ENCODE measurements at regions not wholly inside any gene's neighbourhood (a gene's known extent, or its start where the extent isn't known, plus 50 kb on each side); places are given as distances from the start of the nearest gene placed in this dataset.

DNA sequence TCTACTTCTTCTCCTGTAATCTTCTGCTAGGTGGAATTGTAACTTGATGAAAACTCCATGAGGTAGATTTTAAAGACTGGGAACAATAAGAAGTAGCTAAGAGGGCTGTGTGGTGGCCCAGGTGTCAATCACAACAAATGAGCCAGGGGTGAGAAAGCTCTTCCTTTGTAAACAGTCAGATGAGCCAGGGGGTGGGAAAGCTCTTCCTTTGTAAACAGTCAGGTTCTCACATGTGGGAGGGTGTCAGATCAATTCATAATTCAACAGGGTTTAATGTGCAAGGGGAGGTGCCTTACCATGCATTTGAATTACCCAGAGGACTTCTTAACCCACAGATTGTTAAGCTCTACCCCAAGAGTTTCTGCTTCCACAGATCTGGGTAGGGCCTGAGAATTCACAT lies 312.4 kb upstream of the AUTS2 start:
- Histone ChIP-seq H3K4me1 (ENCODE audit: control insufficient read depth in 2 of 3, insufficient read depth in 2 of 3, low read depth in 1 of 3, low read length in 3 of 3) (no peaks in the 10 kb centered on the region), H3K36me3 (ENCODE audit: control insufficient read depth in 2 of 3, insufficient read depth in 3 of 3, low read length in 3 of 3) (no peaks in the 10 kb centered on the region), H3K9ac (ENCODE audit: low read length in 3 of 3) (no peak overlapping the region), H3K9me3 (ENCODE audit: control insufficient read depth in 2 of 3, insufficient read depth in 1 of 3, low read length in 3 of 3) (no peaks in the 10 kb centered on the region), H3K27ac (ENCODE audit: low read depth in 2 of 2, low read length in 2 of 2) (no peak overlapping the region), H3K27me3 (ENCODE audit: control insufficient read depth, insufficient read depth, low read length) (no peaks in the 10 kb centered on the region), H3K4me3 (ENCODE audit: low read length in 3 of 3) (no peak overlapping the region)
- peak in 2 of 5 donors; percentile 57 to 62 for DNase-seq
- no peak for FAIRE-seq
- intact Hi-C loops (cut with DNase I) = no loop called here
- TF ChIP-seq, protein P1, sequence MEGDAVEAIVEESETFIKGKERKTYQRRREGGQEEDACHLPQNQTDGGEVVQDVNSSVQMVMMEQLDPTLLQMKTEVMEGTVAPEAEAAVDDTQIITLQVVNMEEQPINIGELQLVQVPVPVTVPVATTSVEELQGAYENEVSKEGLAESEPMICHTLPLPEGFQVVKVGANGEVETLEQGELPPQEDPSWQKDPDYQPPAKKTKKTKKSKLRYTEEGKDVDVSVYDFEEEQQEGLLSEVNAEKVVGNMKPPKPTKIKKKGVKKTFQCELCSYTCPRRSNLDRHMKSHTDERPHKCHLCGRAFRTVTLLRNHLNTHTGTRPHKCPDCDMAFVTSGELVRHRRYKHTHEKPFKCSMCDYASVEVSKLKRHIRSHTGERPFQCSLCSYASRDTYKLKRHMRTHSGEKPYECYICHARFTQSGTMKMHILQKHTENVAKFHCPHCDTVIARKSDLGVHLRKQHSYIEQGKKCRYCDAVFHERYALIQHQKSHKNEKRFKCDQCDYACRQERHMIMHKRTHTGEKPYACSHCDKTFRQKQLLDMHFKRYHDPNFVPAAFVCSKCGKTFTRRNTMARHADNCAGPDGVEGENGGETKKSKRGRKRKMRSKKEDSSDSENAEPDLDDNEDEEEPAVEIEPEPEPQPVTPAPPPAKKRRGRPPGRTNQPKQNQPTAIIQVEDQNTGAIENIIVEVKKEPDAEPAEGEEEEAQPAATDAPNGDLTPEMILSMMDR (IDR thresholded peaks at IDR 0.05; ENCODE audit: borderline replicate concordance, extremely low read depth, insufficient read depth) = no peak

DNA sequence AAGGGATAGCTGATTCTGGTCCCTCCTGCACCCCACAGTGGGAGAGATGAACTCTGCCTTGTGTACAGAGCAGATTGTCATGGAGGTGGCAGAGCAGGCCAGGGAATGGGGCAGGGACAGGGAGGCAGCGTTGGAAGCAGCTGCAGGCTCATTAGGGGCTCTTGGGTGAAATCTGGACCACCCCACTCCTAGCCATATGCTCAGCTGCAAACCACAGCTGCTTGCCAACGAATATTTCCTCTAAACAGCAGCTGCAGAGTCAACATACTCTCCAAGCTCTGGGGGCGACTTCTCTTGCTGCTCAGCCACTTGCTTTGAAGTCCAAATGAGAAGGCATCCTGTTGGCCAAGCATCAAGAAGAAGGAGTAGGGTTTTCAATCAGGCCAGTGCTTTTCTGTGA lies 302.3 kb upstream of the AUTS2 start:
- H3K4me1 ChIP-seq (ENCODE audit: control insufficient read depth in 2 of 3, insufficient read depth in 2 of 3, low read depth in 1 of 3, low read length in 3 of 3) = no peaks in the 10 kb centered on the region
- no peaks in the 10 kb centered on the region for H3K36me3 ChIP-seq (ENCODE audit: control insufficient read depth in 2 of 3, insufficient read depth in 3 of 3, low read length in 3 of 3)
- TF ChIP-seq, protein P1 (IDR thresholded peaks at IDR 0.05; ENCODE audit: borderline replicate concordance, extremely low read depth, insufficient read depth) = no peak
- H3K27ac ChIP-seq (ENCODE audit: low read depth in 2 of 2, low read length in 2 of 2) = no peak overlapping the region
- DNase-seq = peak in 1 of 5 donors; percentile 51
- FAIRE-seq = no peak
- no peaks in the 10 kb centered on the region for H3K9me3 ChIP-seq (ENCODE audit: control insufficient read depth in 2 of 3, insufficient read depth in 1 of 3, low read length in 3 of 3)
- no peak overlapping the region for H3K9ac ChIP-seq (ENCODE audit: low read length in 3 of 3)
- no peak overlapping the region for H3K4me3 ChIP-seq (ENCODE audit: low read length in 3 of 3)
- no peaks in the 10 kb centered on the region for H3K27me3 ChIP-seq (ENCODE audit: control insufficient read depth, insufficient read depth, low read length)
- intact Hi-C loops (cut with DNase I) = no loop called here

DNA sequence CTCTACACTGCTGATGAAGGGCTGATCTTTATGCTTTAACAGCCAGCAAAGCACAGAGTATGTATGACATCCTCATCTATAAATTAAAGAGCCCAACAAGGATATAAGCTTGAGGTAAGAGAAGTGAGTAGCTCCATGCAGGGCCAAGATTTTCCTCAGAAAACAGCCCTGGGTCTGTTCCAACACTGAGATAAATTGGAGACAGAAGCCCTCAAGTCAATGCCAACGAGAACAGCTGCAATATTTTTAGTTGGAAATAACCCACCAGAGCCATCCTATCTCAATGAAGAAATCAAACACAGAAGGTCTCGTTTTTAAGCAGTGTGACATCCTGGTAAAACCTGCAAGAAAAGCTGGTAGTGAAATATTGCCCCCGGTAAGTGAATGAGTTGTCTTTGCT lies 297.0 kb upstream of the AUTS2 start:
- Histone ChIP-seq H3K4me3 (ENCODE audit: low read length in 3 of 3) (no peak overlapping the region), H3K9ac (ENCODE audit: low read length in 3 of 3) (no peak overlapping the region), H3K27me3 (ENCODE audit: control insufficient read depth, insufficient read depth, low read length) (no peaks in the 10 kb centered on the region), H3K9me3 (ENCODE audit: control insufficient read depth in 2 of 3, insufficient read depth in 1 of 3, low read length in 3 of 3) (no peaks in the 10 kb centered on the region), H3K27ac (ENCODE audit: low read depth in 2 of 2, low read length in 2 of 2) (no peak overlapping the region), H3K36me3 (ENCODE audit: control insufficient read depth in 2 of 3, insufficient read depth in 3 of 3, low read length in 3 of 3) (no peaks in the 10 kb centered on the region), H3K4me1 (ENCODE audit: control insufficient read depth in 2 of 3, insufficient read depth in 2 of 3, low read depth in 1 of 3, low read length in 3 of 3) (no peaks in the 10 kb centered on the region)
- intact Hi-C loops (cut with DNase I) = no loop called here
- DNase-seq = no peak
- FAIRE-seq = no peak
- TF ChIP-seq, protein P1 (IDR thresholded peaks at IDR 0.05; ENCODE audit: borderline replicate concordance, extremely low read depth, insufficient read depth) = no peak

DNA sequence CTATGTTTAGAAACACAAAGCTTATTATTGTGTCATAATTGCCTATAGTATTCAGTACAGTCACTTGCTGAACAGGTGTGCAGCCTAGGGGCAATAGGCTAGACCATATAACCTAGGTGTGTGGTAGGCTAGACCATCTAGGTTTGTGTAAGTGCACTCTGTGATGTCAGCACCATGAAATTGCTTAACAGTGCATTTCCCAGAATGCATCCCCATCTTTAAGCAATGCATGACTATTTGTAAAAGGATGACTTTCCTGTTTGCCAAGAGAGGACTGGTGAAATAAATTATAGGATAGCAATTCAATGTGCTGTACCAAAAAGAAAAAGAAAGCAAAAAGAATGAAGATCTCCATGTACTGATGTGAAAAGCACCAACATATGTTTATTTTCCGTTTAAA lies 288.7 kb upstream of the AUTS2 start:
- no peak for FAIRE-seq

More for the DNA sequence above, 288.7 kb upstream of the AUTS2 start:
- Histone ChIP-seq H3K9me3 (ENCODE audit: control insufficient read depth in 2 of 3, insufficient read depth in 1 of 3, low read length in 3 of 3) (no peaks in the 10 kb centered on the region), H3K27ac (ENCODE audit: low read depth in 2 of 2, low read length in 2 of 2) (no peak overlapping the region), H3K4me1 (ENCODE audit: control insufficient read depth in 2 of 3, insufficient read depth in 2 of 3, low read depth in 1 of 3, low read length in 3 of 3) (no peaks in the 10 kb centered on the region), H3K4me3 (ENCODE audit: low read length in 3 of 3) (no peak overlapping the region), H3K36me3 (ENCODE audit: control insufficient read depth in 2 of 3, insufficient read depth in 3 of 3, low read length in 3 of 3) (no peaks in the 10 kb centered on the region), H3K9ac (ENCODE audit: low read length in 3 of 3) (no peak overlapping the region), H3K27me3 (ENCODE audit: control insufficient read depth, insufficient read depth, low read length) (no peaks in the 10 kb centered on the region)
- intact Hi-C loops (cut with DNase I) = no loop called here
- TF ChIP-seq, protein P1 (IDR thresholded peaks at IDR 0.05; ENCODE audit: borderline replicate concordance, extremely low read depth, insufficient read depth) = no peak
- no peak for DNase-seq

All from kidney (tissue), 13 donors.